ENCODE measurements at regions not wholly inside any gene's neighbourhood (a gene's known extent, or its start where the extent isn't known, plus 50 kb on each side); places are given as distances from the start of the nearest gene placed in this dataset.

DNA sequence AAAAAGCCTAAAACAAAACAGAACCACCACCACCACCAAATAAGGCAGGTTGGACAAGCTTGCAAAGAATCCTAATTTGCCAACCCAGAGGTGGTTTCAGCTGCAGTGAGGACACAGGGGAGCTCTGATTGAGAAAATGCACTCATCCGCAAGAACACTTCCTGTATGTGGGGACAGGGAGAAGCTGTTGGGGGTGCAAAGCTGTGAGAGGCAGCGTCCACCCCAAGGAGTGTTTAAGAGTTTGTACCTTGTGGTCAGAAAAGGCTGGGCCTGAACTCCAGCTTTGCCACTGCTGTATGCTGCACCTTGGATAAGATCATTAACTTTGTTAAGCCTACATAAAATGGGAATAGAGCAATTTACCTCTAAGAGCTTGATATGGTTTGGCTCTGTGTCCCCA is 511.7 kb downstream of the BNC2 start:
- TF ChIP-seq, protein P1, sequence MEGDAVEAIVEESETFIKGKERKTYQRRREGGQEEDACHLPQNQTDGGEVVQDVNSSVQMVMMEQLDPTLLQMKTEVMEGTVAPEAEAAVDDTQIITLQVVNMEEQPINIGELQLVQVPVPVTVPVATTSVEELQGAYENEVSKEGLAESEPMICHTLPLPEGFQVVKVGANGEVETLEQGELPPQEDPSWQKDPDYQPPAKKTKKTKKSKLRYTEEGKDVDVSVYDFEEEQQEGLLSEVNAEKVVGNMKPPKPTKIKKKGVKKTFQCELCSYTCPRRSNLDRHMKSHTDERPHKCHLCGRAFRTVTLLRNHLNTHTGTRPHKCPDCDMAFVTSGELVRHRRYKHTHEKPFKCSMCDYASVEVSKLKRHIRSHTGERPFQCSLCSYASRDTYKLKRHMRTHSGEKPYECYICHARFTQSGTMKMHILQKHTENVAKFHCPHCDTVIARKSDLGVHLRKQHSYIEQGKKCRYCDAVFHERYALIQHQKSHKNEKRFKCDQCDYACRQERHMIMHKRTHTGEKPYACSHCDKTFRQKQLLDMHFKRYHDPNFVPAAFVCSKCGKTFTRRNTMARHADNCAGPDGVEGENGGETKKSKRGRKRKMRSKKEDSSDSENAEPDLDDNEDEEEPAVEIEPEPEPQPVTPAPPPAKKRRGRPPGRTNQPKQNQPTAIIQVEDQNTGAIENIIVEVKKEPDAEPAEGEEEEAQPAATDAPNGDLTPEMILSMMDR (IDR thresholded peaks at IDR 0.05) = no peak
- TF ChIP-seq POLR2A (IDR thresholded peaks at IDR 0.05) = no peak

Data from tibial nerve (tissue), 3 donors.